Spleen (tissue), 11 donors: ENCODE measurements at regions not wholly inside any gene's neighbourhood (a gene's known extent, or its start where the extent isn't known, plus 50 kb on each side); places are given as distances from the start of the nearest gene placed in this dataset.

ENCODE experiments used
- DNase-seq: peaks from one replicate; pipeline ENCODE4 v3.0.0-alpha.2; 2020
- H3K27ac ChIP-seq, 8 donors: fragments of 200-600 bp; sonication (generic) in 7 of 8; 1 replicate in 4 of 8; 2 replicates in 4 of 8; pipeline versions ENCODE4 v1.5.0 to v1.8.0; 2016 to 2021; ENCODE audit warnings: inconsistent platforms in 4 of 8, mild to moderate bottlenecking in 4 of 8, moderate library complexity in 1 of 8
- H3K27me3 ChIP-seq, 7 donors: fragments of 200-600 bp; sonication (generic) in 6 of 7; replicated peaks in 1 of 7; 1 replicate in 4 of 7; 2 replicates in 3 of 7; pipeline versions ENCODE4 v1.5.0 to v1.8.0; 2016 to 2021; ENCODE audit warnings: inconsistent platforms in 3 of 7, mild to moderate bottlenecking in 1 of 7
- H3K36me3 ChIP-seq, 6 donors: fragments of 200-600 bp; sonication (generic) in 5 of 6; 1 replicate in 4 of 6; 2 replicates in 2 of 6; pipeline versions ENCODE4 v1.5.0 to v1.8.0; 2016 to 2021; ENCODE audit warnings: inconsistent platforms in 2 of 6
- H3K4me1 ChIP-seq, 6 donors: fragments of 200-600 bp; sonication (generic) in 5 of 6; 1 replicate in 3 of 6; 2 replicates in 3 of 6; pipeline versions ENCODE4 v1.5.0 to v1.8.0; 2016 to 2021; ENCODE audit warnings: inconsistent platforms in 3 of 6
- H3K4me3 ChIP-seq, 8 donors: fragments of 200-600 bp; sonication (generic) in 7 of 8; 1 replicate in 4 of 8; 2 replicates in 4 of 8; pipeline versions ENCODE4 v1.5.0 to v1.8.0; 2016 to 2021; ENCODE audit warnings: inconsistent platforms in 4 of 8, mild to moderate bottlenecking in 4 of 8, moderate library complexity in 2 of 8
- H3K9me3 ChIP-seq, 8 donors: fragments of 200-600 bp; sonication (generic) in 7 of 8; 1 replicate in 4 of 8; 2 replicates in 4 of 8; pipeline versions ENCODE4 v1.5.0 to v1.8.0; 2016 to 2021; ENCODE audit warnings: inconsistent platforms in 4 of 8
- CTCF ChIP-seq, 11 experiments: fragments of 200-600 bp in 7 of 11; fragments of 450-650 bp in 4 of 11; sonication (generic) in 4 of 11; IDR thresholded peaks in 8 of 11; conservative IDR thresholded peaks in 3 of 11; 1 replicate in 7 of 11; 2 replicates in 4 of 11; pipeline versions ENCODE4 v1.4.0 to v1.8.0; 2016 to 2021; ENCODE audit warnings: antibody characterized with exemption in 11 of 11, inconsistent platforms in 4 of 11, mild to moderate bottlenecking in 1 of 11
- POLR2A ChIP-seq, 3 donors: fragments of 450-650 bp; IDR thresholded peaks; one replicate each; pipeline ENCODE4 v1.5.1; 2017; ENCODE audit warnings: antibody characterized with exemption in 3 of 3, mild to moderate bottlenecking in 1 of 3
- POLR2AphosphoS5 ChIP-seq, 3 donors: sonication (generic); formaldehyde crosslinking; IDR thresholded peaks; one replicate each; pipeline ENCODE4 v1.5.1; 2017; ENCODE audit warnings: antibody characterized with exemption in 3 of 3
- WGBS, 5 donors: extraction: QIAGEN DNeasy Blood & Tissue Kit in 3 of 5; methylation state at CpG; one replicate each; pipeline versions ENCODE4 v1.1.5 to v1.1.7; 2013 to 2018; 5-methylcytosine and 5-hydroxymethylcytosine counted together
- intact Hi-C: fragments of 100-400 bp; cut with DNase I; formaldehyde crosslinking; loops from one replicate; pipeline ENCODE4 v1.15.0; 2023; ENCODE audit warnings: low total_unique reads
- donor health status: healthy with polysubstance abuse.
- donor health status: DM: no; HTN: no; CAD: no; lungs with moderate emphysema.
- donor health status: DM: no; HTN: no; CAD: no.
- donor health status: Bipolar disorder and iron deficiency.
- donor health status: healthy.
- donor health status: DM: no; HTN: no; CAD: no.
- donor health status: DM: yes; HTN: yes; CAD: no.

- Histone ChIP-seq H3K36me3 (no peaks in the 10 kb centered on the region), H3K27me3 (peaks cover 0 to 34% (median 0%) of the 10 kb centered on the region in 7 donors), H3K4me3 (no peak overlapping the region), H3K4me1 (no peaks in the 10 kb centered on the region), H3K27ac (no peak overlapping the region), H3K9me3 (no peaks in the 10 kb centered on the region)
- intact Hi-C loops: no loop called here
- 65 to 69% (median 67%) methylated on average over 10 of the region's 10 CpGs for WGBS, 5 donors
- no peak for TF ChIP-seq POLR2A (IDR thresholded peaks at IDR 0.05)
- no peak for TF ChIP-seq CTCF (IDR thresholded peaks at IDR 0.05 in 8 of 11, conservative IDR thresholded peaks at IDR 0.05 in 3 of 11)
- no peak for TF ChIP-seq POLR2AphosphoS5 (IDR thresholded peaks at IDR 0.05)
- no peak for DNase-seq
These were observed 79.2 kb downstream of the SST start for GRCh38 chr3:187590861-187591576.

GRCh38 chr3:187587076-187587475 lies 83.1 kb downstream of the SST start:
- no peaks in the 10 kb centered on the region for H3K4me1 ChIP-seq
- intact Hi-C loops: no loop called here
- H3K36me3 ChIP-seq: no peaks in the 10 kb centered on the region
- peaks cover 0 to 10% (median 0%) of the 10 kb centered on the region in 7 donors for H3K27me3 ChIP-seq
- H3K27ac ChIP-seq: no peak overlapping the region
- 63 to 82% (median 65%) methylated on average over 4 of the region's 4 CpGs for WGBS, 5 donors
- no peak for DNase-seq
- H3K9me3 ChIP-seq: no peaks in the 10 kb centered on the region
- no peak overlapping the region for H3K4me3 ChIP-seq
- no peak for TF ChIP-seq CTCF (IDR thresholded peaks at IDR 0.05 in 8 of 11, conservative IDR thresholded peaks at IDR 0.05 in 3 of 11)
- TF ChIP-seq POLR2AphosphoS5 (IDR thresholded peaks at IDR 0.05): no peak
- TF ChIP-seq POLR2A (IDR thresholded peaks at IDR 0.05): no peak

- Histone ChIP-seq H3K36me3 (no peaks in the 10 kb centered on the region), H3K9me3 (no peaks in the 10 kb centered on the region), H3K27me3 (peaks cover 0 to 10% (median 0%) of the 10 kb centered on the region in 7 donors), H3K4me1 (no peaks in the 10 kb centered on the region), H3K4me3 (no peak overlapping the region), H3K27ac (no peak overlapping the region)
- intact Hi-C loops: no loop called here
- no peak for DNase-seq
- no peak for TF ChIP-seq POLR2AphosphoS5 (IDR thresholded peaks at IDR 0.05)
- TF ChIP-seq POLR2A (IDR thresholded peaks at IDR 0.05): no peak
- TF ChIP-seq CTCF (IDR thresholded peaks at IDR 0.05 in 8 of 11, conservative IDR thresholded peaks at IDR 0.05 in 3 of 11): no peak
These were observed 84.0 kb downstream of the SST start for GRCh38 chr3:187586226-187586625.

GRCh38 chr3:187572441-187572840 lies 97.8 kb downstream of the SST start:
- Histone ChIP-seq H3K36me3 (no peaks in the 10 kb centered on the region), H3K27ac (no peak overlapping the region), H3K27me3 (peaks cover 0 to 7% (median 0%) of the 10 kb centered on the region in 7 donors), H3K4me3 (no peak overlapping the region), H3K4me1 (peaks cover 0 to under 1% (median 0%) of the 10 kb centered on the region in 6 donors), H3K9me3 (no peaks in the 10 kb centered on the region)
- TF ChIP-seq POLR2AphosphoS5 (IDR thresholded peaks at IDR 0.05): no peak
- no peak for TF ChIP-seq CTCF (IDR thresholded peaks at IDR 0.05 in 8 of 11, conservative IDR thresholded peaks at IDR 0.05 in 3 of 11)
- no peak for TF ChIP-seq POLR2A (IDR thresholded peaks at IDR 0.05)
- intact Hi-C loops: no loop called here
- 59 to 82% (median 79%) methylated on average over 2 of the region's 2 CpGs for WGBS, 5 donors
- no peak for DNase-seq
